NCI-H748 treated with DMSO at 0.1 percent for 48 hours (cell line): ENCODE measurements at regions not wholly inside any gene's neighbourhood (a gene's known extent, or its start where the extent isn't known, plus 50 kb on each side); places are given as distances from the start of the nearest gene placed in this dataset.
"Not testable (repeated sequence)": the region's sequence is repeated elsewhere in the genome, so short reads cannot be mapped to it uniquely, and the experiment has no call there.

Experiments used
- DNase-seq: peaks from one replicate; lab custom pipeline; 2025; lab: John Stamatoyannopoulos, UW

GRCh38 chr1:104973516-104973915 lies 1223.8 kb downstream of the AMY1C start:
- no peak for DNase-seq

- DNase-seq, result no peak
Measured at GRCh38 chr1:104979651-104980050, 1230.0 kb downstream of the AMY1C start.

GRCh38 chr1:104987210-104987609 lies 1237.5 kb downstream of the AMY1C start:
- no peak for DNase-seq

GRCh38 chr1:104989012-104989411 lies 1239.3 kb downstream of the AMY1C start:
- DNase-seq, result no peak

GRCh38 chr1:104991702-104992101 lies 1242.0 kb downstream of the AMY1C start:
- peak; percentile 89 for DNase-seq

GRCh38 chr1:105000793-105001192 lies 1251.1 kb downstream of the AMY1C start:
- DNase-seq, result no peak

- DNase-seq, result no peak
Measured at GRCh38 chr1:105004515-105004914, 1254.8 kb downstream of the AMY1C start.

GRCh38 chr1:105005594-105006195 lies 1256.0 kb downstream of the AMY1C start:
- no peak for DNase-seq

GRCh38 chr1:105017587-105017986 lies 1267.9 kb downstream of the AMY1C start:
- DNase-seq, result no peak

GRCh38 chr1:105023719-105024118 lies 1274.0 kb downstream of the AMY1C start:
- DNase-seq, result no peak

- DNase-seq, result no peak
Measured at GRCh38 chr1:105027838-105028471, 1278.3 kb downstream of the AMY1C start.

- no peak for DNase-seq
Measured at GRCh38 chr1:105072446-105072845, 1322.7 kb downstream of the AMY1C start.

GRCh38 chr1:105072850-105073249 lies 1323.2 kb downstream of the AMY1C start:
- no peak for DNase-seq

- no peak for DNase-seq
Measured at GRCh38 chr1:105073660-105074059, 1324.0 kb downstream of the AMY1C start.

GRCh38 chr1:105083611-105084010 lies 1333.9 kb downstream of the AMY1C start:
- no peak for DNase-seq

- peak; percentile 27 for DNase-seq
Measured at GRCh38 chr1:105087506-105087905, 1337.8 kb downstream of the AMY1C start.

GRCh38 chr1:105088166-105088565 lies 1338.5 kb downstream of the AMY1C start:
- no peak for DNase-seq

- DNase-seq, result not testable (repeated sequence)
Measured at GRCh38 chr1:105093893-105094292, 1344.2 kb downstream of the AMY1C start.

- peak; percentile 94 for DNase-seq
Measured at GRCh38 chr1:105100102-105100501, 1350.4 kb downstream of the AMY1C start.

GRCh38 chr1:105101261-105101660 lies 1351.6 kb downstream of the AMY1C start:
- no peak for DNase-seq

GRCh38 chr1:105102371-105102770 lies 1352.7 kb downstream of the AMY1C start:
- no peak for DNase-seq

GRCh38 chr1:105122041-105122440 lies 1372.3 kb downstream of the AMY1C start:
- DNase-seq, result no peak

- no peak for DNase-seq
Measured at GRCh38 chr1:105137543-105138457, 1388.1 kb downstream of the AMY1C start.
